RPMI8226 (cell line): ENCODE measurements at regions not wholly inside any gene's neighbourhood (a gene's known extent, or its start where the extent isn't known, plus 50 kb on each side); places are given as distances from the start of the nearest gene placed in this dataset.

Source experiments
- DNase-seq: peaks from one replicate; pipeline ENCODE4 v3.0.0-alpha.2; 2015

DNA sequence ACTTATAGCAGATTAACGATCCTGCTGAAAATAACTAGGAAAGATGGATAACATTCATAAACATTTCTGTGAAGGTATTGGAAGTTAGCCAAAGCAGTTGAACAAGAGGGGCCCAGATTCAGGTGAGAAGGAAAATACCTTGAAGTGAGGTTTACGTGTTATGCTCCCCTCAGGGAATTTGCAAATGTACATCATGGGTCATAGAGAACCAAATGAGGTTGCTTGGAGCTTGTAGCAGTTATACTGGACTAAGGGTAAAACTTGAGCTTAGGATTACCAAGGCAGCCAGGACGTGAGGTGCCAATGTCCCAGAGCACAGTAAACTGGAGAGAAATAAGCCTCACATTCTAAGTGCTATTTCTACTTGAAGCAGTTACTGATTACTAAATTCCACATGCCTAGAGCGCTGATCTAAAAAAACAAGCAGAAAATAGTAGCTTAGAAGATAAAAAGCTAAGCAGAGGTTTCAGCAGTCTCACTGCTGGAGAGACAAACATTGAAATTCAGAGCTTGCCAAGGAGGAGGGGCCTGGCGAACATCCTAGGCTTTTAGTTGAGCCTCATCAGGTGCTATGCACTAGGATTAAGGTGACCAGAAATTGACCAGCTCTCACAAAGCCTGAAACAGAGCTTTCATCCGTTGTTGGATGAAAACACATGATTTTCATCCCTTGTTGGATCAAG lies 136.7 kb upstream of the FAM20A start:
- DNase-seq = no peak

DNA sequence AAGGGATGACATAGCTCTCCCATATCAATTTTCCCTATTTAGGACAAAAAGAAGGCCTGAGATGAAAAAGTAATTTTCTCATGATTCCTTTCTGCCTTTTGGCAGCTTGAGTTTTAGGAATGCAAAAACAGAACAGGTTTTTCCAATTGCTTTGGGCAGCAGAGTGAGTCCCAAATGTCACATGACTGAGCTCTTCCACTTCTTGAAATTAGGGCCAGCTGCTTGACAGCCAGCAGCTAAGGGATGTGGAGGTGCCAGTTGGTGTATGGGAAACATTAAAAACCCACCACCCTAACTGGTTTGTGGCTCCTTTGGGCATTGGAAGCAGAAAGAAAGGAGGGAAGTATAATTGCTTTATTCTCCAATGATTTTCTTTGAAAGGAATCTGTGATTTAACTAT lies 133.8 kb upstream of the FAM20A start:
- no peak for DNase-seq

DNA sequence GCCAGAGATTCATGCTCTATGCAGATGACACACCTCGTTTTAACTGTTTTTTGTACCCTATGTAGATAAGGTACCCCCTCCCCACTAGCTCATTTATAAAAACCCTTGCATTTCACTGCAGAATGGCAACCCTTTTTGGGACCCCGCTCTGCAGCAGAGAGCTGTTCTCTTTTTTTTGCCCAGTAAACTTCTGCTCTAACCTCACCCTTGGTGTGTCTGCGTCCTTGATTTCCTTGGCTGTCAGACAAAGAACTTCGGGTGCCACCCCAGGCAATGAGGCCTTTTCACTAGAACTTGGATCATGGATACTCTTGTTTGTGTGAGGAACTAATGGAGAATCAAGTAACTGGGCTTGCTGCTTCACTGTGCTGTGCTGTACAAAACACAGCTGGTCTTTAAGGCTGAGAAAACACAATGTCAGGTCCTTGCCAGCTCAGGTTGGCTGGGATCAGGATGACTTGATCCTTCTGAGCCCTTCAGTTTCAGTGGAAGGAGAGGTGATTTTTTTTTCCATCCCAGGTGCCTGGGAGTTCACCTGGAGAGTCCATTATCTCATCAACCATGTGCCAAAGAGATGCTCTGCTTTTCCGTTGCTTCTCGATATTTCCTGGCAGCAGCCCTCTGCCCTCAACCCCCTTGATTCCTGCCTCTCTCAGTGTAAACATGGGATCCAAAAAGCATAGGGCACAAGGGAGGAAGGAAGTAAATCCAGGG lies 133.2 kb upstream of the FAM20A start:
- no peak for DNase-seq

DNA sequence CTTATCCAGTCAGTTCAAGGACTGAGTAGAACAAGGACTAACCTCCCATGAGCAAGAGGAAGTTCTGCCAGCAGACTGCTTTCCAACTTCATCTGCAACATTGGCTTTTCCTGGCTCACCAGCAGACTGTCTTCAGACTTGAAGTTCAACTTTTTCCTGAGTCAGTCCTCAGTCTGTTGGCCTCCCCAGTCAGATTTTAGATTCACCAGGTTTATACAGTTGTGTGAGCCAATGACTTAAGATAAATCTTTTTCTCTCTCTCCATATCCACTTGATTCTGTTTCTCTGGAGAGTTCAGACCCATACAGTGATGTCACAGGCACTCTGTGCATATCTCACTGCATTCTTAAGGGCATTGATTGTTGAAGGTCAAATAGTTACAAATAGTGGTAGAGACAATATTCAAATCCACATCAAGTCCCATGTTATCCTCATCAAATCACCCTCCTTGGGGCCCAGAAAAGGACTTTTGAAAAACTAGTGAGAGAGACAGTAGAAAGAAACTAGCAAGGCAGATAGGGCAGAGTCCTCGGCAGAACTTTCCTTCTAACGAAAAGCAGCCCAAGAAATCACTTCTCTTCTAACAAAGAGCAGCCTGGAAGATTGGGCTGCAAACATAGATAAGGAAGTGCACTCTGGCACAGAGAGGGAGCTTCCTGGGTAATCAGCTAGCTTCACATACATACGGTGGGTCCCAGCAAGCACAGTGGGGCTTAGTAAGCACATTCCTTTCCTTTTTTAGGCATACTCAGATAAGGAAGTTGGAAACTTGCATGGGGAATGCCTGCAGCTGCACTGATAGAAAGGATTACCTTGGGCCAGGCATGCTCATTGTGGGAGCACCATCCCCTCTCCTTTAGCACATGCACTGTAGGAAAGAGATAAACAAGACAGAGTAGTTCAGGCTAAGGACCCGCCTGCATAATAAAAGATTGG lies 132.3 kb upstream of the FAM20A start:
- no peak for DNase-seq

DNA sequence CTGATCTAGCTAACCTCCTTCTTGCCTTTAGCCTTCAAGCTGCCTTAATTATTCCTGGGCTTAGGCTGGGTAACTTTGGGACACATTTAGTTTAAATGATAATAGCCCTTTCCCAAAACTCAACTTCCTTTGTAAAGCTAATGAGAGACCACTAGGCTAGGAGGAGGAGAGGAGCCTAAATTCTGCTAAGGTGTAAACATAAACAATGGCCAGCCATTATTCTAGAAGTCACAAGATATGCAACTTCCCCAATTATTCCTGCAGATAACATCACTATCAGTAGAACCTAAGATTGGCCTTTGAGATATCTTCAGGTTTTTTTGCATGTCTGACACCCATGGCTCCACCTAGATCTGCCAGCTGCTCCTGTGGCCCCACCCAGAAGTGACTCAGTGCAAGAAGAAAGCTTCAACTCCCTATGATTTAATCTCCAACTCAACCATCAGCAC lies 131.2 kb upstream of the FAM20A start:
- DNase-seq = no peak

DNA sequence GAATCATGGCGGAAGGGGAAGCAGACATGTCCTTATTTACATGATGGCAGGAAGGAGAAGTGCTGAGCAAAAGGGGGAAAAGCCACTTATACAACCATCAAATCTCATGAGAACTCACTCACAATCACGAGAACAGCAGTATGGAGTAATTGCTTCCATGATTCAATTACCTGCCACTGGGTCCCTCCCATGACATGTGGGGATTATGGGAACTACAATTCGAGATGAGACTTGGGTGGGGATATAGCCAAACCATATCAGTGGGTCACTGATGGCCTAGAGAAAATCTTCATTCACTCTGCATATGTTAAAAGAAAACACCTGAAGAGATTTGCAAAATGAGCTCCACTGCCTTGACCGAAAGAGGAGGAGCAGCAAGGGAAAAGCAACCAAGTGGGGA lies 130.3 kb upstream of the FAM20A start:
- no peak for DNase-seq

DNA sequence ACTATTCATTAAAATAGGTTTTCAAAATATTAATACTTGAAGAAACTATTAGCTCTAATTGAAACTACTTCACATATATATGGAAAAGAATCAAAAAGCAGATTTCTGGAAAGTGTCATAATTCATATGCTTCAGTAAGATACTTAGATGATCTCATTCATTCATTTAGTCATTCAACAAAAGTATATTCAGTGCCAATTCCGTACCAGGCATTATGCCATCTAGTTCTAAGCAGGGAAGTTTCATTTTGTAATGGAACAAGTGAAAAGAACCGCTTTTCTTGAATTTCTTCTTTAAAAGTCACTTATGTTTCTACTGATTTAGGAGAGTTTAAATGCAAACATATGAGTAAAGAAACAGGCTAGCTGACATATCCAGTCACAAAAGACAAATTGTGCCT lies 118.3 kb upstream of the FAM20A start:
- DNase-seq = no peak

DNA sequence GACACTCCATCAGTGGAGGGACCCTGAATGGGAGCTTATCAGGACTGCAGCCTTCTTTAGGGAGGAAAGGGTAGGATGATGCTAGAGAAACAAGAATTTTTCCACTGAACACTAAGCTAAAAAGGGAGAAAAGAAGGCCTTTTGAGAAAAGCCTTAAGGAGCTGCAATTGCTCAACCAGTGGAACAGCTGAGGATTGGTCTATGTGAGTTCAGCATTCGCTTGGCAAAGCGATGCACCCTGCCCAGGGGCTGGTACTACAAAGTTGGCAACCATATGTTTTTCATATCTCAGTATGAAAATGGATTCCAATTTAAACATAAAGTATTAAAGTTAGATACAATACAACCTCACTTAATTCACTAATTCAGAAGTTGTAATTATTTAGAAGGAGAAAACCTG lies 117.8 kb upstream of the FAM20A start:
- DNase-seq = no peak

DNA sequence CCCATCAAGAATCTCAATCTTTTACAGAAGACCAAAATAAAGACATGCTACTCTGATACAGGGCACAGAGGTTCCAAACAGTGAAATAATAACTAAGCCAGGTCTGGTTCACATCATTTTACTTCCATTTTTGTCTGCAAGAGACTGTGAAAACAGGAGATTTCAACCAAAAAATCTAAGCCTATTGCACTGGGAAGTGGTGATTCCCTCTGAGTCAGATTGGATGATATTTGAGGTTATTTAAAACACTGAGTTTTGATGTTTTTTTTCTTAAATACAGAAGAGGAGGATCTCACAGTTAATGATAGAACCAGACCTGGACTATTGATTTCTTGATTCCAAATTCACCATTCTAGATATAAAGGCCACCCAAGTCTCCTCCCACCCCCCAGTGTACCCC lies 117.3 kb upstream of the FAM20A start:
- no peak for DNase-seq

DNA sequence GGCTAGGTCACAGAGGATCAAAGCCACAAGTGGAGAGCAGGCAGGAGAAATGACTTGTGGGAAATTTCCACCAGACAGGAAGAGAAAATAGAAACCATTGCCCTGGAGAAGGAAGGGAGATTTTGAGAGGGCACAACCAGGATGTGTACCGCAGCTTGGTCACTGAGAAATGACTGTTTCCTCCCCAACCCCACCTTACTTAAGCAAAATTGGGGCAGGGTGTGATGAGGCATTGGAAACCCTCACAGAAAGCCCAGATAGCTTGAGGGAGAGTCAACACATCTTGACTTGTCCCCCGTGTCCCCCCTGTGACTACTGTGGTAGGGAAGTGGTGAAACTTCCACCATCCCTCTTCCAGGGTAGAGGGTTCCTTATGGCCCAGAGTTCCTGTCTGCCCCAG lies 113.5 kb upstream of the FAM20A start:
- DNase-seq = no peak

DNA sequence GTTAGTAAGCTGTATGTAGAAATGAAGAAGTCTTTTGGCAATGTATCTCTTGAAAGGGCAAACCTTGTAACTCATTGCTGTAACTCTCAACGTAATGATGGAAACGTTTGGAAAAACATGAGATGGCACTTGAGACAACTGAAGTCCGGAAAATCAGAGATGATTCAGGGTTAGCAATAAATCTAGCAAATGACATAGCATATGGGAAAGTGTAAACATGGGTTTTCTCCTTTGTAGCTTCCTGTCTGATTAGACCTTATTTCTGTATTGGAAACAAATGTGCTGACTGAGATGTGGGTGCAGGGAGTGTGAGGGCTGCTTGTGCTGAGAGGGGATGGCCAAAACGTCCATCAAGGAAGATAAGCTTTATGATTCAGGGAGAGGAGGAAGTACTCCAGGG lies 110.7 kb upstream of the FAM20A start:
- no peak for DNase-seq

DNA sequence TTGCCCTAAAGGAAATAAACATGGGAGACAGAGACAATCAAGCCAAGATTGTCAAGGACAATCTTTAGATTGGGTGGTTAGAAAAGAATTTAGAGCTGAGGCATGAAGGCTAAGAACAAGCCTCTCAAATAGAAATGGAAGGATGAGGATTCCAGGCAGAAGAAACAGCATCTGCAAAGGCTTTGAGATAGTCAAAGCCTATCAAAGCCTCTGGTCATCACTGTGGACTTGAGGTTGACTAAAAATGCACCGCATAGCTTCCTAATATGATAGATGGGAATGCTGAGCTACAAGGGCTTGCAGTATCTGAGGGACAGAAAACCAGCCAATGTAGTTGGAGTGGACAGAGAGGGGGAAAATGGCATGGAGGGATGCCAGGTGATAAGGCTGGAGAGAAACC lies 109.8 kb upstream of the FAM20A start:
- DNase-seq = no peak

DNA sequence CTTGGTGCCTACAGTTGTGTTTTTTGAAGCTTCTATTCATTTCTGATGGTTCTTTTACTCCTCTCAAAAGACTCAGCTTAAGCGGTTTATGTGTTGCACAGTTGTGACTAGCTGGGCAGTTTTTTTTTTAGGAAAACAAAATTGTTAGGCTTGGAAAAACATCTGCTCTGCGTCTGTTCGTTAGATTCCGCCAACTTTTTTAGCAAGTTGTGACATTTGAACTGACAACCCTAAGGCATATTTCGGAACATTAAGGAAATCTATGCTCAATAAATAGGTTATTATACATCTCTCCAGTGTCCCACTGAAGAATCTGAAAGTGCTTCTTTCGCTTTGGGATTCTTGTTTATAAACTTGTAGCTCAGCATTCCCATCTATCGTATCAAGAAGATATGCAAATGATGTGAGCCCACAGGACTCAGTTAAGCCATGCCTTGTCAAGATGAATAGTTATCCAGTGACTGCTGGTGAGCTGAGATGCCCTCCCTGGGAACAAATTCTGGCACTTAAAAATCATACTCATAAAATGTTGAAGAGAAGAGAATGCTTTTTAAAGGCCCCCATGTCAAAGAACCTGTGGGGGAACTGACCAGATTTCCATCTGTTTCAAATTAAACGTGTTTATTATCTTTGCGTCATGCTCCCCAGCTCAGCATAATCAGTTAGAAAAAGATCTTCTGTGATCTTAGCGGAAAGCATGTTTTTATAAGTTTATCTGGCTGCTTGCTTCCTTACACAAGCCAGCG lies 109.0 kb upstream of the FAM20A start:
- no peak for DNase-seq

DNA sequence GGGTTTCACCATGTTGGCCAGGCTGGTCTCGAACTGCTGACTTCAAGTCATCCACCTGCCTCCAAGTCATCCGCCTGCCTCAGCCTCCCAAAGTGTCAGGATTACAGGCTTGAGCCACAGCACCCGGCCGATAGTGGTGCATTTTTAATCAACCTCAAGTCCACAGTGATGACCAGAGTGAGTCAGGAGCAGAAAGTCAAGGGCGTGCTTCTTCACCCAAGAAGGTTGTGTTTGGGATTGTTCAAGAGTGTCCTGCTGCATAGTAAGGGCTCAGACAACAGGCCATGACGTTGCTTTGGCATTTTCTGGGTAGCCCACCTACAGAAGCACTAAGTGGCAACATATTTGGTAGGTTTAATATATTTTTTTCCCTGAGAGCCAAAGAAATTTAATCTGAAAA lies 108.3 kb upstream of the FAM20A start:
- DNase-seq = no peak

DNA sequence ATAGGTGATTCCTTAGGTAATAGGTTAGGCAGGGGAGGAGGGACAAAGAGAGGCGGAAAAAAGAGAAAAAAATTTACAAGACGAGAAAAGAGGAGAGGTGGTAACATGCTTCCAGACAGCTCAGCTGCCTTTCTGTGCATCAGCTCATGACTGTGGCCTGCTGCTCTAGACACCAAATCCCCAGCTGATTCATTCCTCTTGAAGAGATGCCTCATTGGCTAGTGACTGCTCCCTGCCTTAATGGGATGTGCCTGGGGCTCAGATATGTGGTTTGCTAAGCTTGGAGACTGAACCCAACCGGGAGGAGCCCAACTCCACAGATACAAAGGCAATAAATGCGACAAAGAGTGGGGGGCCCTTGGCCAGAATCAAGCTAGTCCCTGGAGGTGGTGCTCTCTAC lies 105.9 kb upstream of the FAM20A start:
- no peak for DNase-seq

DNA sequence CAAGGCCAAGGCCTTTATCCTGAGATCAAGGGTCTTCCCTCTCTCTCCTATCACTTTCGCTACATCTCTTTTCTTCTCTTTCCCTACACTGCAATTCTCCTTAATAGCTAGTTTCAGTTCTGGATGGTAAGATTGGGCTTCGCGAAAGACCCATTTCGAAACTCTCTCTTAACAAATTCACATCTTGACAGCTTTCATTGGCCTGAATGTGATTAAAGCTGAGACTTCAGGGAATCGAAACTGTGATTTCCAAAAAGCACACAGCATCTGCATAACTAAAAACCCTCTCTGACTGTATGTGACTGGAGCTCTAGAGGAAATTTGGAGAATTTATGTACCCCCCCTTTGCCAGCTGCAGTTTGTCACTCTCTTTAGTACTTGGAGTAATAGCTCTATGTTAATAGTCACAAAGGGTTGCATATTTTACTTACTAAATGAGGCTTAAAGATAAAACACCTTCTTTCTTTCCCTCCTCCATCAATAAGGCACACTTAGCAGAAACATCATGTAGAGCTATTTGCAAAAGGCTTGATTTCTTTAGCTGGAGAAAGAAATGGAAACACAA lies 105.3 kb upstream of the FAM20A start:
- DNase-seq = no peak

DNA sequence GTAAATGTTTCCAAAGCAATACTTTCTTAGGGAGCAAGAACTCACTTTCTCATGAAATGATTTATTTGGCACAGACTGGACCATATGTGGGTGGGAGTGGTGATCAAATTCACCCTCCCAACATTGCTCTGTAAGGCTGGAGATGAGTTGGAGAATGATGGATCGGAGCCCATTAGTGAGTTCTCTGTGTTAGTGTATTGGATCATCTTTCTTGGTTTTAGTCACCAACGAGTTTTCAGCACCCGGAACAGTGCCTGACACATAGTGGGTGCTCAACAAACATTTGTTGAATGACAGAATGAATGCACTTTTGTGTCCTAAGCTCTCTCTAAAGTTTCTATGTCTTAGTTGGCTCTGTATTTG lies 104.5 kb upstream of the FAM20A start:
- DNase-seq = no peak

DNA sequence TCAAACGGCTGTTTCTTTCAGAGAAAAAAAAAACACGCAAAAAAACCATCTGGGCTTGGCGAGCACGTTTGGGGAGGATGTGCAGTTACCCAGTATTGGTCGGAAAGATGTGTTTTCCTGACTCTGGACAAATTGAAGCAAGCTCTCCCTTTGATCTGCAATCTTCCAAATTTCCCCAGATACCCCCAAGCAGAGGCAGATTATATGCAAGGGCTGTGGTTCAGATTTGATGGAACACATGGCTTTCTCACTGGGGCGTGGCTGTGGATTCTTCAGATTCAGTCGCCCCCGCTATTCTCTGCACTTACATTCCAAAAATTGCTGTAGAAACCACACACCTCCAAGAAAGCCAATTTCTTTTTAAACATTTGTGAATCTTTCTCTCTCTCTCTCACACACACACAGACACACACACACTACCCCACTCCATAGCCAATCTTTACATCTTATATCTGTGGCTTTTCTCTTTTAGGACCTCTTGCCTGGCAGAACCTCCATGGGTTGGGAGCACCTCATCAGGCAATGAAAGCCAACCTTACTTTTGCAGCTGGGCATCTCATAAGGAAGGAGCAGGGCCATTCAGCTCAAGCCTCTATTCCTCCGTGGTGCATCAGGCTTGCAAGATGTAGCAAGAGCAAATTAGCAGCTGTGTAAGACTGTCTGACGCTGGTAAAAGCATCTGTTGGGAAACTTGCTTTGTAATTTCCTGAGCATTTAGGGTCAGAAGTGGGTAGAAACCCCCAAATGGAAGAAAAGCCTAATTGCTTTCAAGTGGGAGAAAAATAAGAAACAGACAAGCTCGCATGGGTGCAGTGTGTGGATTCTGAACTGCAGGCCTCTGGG lies 103.9 kb upstream of the FAM20A start:
- no peak for DNase-seq

DNA sequence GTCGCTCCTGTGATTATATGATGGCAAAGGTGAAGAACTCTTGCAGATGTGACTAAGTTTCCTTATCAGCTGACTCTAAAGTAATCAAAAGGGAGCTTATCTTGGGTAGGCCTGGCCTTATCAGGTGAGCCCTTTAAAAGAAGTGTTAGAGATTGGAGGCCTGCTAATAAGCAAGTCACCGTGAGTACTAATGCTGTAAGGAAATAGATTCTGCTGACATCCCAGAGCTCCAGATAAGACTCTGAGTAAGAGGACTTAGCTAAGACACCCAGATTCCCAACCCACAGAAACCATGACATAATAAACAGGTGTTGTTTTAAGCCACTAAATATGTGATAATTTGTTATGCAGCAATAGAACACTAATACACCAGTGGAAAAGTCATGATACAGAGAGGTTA lies 99.9 kb upstream of the FAM20A start:
- DNase-seq = no peak

DNA sequence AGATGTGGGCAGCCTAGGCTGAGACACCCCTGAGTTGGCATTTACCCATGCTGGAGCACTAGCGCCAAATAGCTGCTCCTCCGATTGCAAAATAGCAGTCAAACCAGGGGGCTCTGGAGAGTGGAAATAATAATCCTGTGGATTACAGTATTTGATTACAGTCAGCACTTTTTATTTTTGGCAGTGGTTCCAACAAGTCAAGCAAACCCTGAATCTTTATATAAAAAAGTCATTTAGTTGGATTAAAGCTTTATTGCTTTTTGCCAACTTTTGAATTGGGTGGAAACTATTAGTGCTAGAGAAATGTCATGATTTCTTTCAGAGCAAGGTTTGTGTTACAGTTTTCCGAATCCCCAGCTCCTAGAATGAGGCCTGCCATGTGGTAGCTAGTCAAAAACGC lies 99.3 kb upstream of the FAM20A start:
- DNase-seq = no peak

DNA sequence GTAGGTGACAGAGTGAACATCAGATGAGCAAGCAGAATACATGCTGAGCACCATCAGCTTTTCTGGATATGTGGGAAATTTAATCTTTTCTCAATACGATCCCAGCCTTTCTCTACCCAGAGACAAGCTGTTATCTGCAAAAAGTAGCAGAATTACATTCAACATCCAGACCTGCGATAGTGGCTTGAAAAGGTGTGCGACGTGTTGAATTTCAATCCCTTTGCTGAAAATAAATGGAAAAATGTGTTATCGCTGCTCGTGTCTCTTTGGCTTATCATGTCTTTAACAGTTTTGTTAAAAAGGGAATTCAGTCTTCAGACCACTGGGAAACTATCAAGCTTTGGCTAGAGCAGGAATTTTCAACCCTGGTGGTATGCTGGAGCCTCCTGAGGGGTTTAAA lies 98.8 kb upstream of the FAM20A start:
- DNase-seq = no peak

DNA sequence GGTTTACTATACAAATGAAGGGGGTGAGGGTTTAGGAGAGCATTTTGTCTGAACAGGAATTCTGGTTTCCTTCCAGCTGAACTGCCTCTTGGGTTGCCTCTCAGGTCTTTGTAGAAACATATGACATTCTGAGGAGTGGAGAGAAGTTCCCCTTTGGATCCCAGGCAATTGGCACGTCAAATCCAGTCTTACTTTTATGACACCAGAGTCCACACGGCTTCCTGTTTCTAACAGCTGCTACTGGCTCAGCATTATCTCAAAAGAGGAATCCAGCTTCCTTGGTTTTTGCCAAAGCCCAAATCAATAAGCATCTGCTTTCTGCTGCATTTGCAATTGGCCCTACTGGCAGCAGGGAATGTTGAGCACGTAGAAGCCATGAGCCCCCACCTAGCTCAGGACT lies 97.6 kb upstream of the FAM20A start:
- DNase-seq = no peak
